IPS-NIHi7 (cell line): ENCODE measurements at regions not wholly inside any gene's neighbourhood (a gene's known extent, or its start where the extent isn't known, plus 50 kb on each side); places are given as distances from the start of the nearest gene placed in this dataset.
"Not testable (repeated sequence)": the region's sequence is repeated elsewhere in the genome, so short reads cannot be mapped to it uniquely, and the experiment has no call there.

Experiments
- DNase-seq: peaks from one replicate; pipeline ENCODE4 v3.0.0; 2012; ENCODE audit warnings: mixed read lengths; ENCODE audit errors: extremely low spot score

- no peak for DNase-seq
Observed at GRCh38 chr6:20340068-20340848, 61.4 kb upstream of the E2F3 start.

- no peak for DNase-seq
Observed at GRCh38 chr6:20341096-20341495, 60.6 kb upstream of the E2F3 start.

GRCh38 chr6:20341564-20341963, 60.1 kb upstream of the E2F3 start:
- DNase-seq: no peak

- not testable (repeated sequence) for DNase-seq
Observed at GRCh38 chr6:20346948-20347347, 54.7 kb upstream of the E2F3 start.

- DNase-seq: no peak
Observed at GRCh38 chr6:20348041-20348440, 53.6 kb upstream of the E2F3 start.

- DNase-seq: no peak
Observed at GRCh38 chr6:20349225-20349624, 52.5 kb upstream of the E2F3 start.

GRCh38 chr6:20350215-20350614, 51.5 kb upstream of the E2F3 start:
- DNase-seq: no peak

GRCh38 chr6:20351534-20351933, 50.1 kb upstream of the E2F3 start:
- DNase-seq: no peak
